Small intestine (tissue), 7 donors: ENCODE measurements at regions not wholly inside any gene's neighbourhood (a gene's known extent, or its start where the extent isn't known, plus 50 kb on each side); places are given as distances from the start of the nearest gene placed in this dataset.
A peak's percentile ranks its signal among the peaks of the same experiment; 100 is the strongest.

Experiments used
- DNase-seq, 2 donors: peaks; one replicate each; pipeline versions ENCODE4 v3.0.0 to v3.0.0-alpha.2; 2013
- FAIRE-seq: peaks from 2 replicates; lab custom pipeline; 2012; peaks lifted over from hg19 to GRCh38; lab: Jason Lieb, UNC
- H3K27ac ChIP-seq, 3 donors: one replicate each; pipeline ENCODE4 v1.5.1; 2013; ENCODE audit warnings: low read length in 2 of 3, mild to moderate bottlenecking in 2 of 3, control low read depth in 1 of 3, inconsistent platforms in 1 of 3, low read depth in 1 of 3, moderate library complexity in 1 of 3
- H3K27me3 ChIP-seq, 3 donors: one replicate each; pipeline ENCODE4 v1.6.1; 2013; ENCODE audit warnings: low read length in 3 of 3, inconsistent platforms in 1 of 3; ENCODE audit not compliant: control insufficient read depth in 3 of 3, insufficient read depth in 3 of 3
- H3K36me3 ChIP-seq, 3 donors: one replicate each; pipeline ENCODE4 v1.6.1; 2013; ENCODE audit warnings: low read length in 3 of 3, inconsistent platforms in 1 of 3, low read depth in 1 of 3, mild to moderate bottlenecking in 1 of 3, moderate library complexity in 1 of 3; ENCODE audit not compliant: control insufficient read depth in 3 of 3, insufficient read depth in 2 of 3
- H3K4me1 ChIP-seq, 3 donors: one replicate each; pipeline ENCODE4 v1.6.1; 2013; ENCODE audit warnings: low read length in 2 of 3, inconsistent platforms in 1 of 3, low read depth in 1 of 3, mild to moderate bottlenecking in 1 of 3, moderate library complexity in 1 of 3; ENCODE audit not compliant: control insufficient read depth in 3 of 3, insufficient read depth in 2 of 3
- H3K4me3 ChIP-seq, 3 donors: one replicate each; pipeline ENCODE4 v1.5.1; 2013; ENCODE audit warnings: low read length in 3 of 3, control low read depth in 1 of 3, inconsistent platforms in 1 of 3, low read depth in 1 of 3, mild to moderate bottlenecking in 1 of 3, moderate library complexity in 1 of 3
- H3K9me3 ChIP-seq, 2 donors: one replicate each; pipeline ENCODE4 v1.6.1; 2013; ENCODE audit warnings: low read depth in 1 of 2, low read length in 1 of 2; ENCODE audit not compliant: control insufficient read depth in 2 of 2, insufficient read depth in 1 of 2
- WGBS, 3 donors: extraction: QIAGEN DNeasy Blood & Tissue Kit; methylation state at CpG; one replicate each; pipeline ENCODE4 v1.1.7; 2013; 5-methylcytosine and 5-hydroxymethylcytosine counted together
- donor health status: healthy with polysubstance abuse.
- donor health status: control.
- donor health status: control.
- donor health status: Bipolar disorder and iron deficiency.
- donor health status: healthy.

DNA sequence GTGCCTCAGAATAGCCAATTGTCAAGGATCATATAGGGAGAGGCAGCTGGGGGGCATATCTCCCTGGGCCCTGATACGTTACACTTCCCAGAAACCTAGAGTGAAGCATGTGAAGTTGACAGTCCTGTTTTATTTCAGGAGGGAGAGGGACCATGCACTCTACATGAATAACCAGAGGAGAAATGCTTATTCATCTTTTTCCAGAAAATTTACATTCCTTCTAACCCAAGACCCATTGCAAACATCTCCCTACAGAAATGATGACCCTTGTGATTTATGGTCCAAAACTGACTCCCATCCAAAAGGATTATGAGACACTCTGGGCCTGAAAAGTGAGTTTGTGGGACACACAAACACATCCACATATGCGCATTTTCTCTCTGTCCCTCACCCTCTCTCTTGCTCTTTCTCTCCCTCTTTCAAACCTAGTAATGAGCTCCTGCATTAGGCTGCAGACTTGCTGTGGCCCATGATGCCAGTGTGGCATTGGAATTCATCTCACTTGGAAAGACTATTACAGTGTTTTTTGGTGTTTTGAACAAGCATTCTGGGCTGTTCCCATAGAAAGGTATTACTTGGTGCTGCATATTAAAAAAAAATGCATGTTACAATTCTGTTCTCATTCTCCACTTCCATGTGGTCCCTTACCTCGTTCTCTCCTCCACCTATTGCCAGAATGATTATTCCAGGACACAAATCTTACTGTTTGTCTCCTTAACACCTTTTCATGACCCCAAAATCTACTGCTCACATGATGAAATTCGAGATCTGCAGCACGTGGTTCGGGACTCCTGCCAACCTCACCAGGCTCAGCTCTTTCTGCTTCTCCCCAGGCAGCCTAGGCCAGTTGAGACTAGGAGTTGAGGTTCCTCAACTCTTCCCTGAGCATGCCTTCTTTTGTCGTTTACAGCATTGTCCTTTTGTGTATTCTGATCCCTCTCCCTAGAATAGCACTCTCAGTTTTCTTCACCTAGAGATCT lies 451.3 kb upstream of the KLF4 start:
- Histone ChIP-seq H3K27ac (no peak overlapping the region), H3K9me3 (no peaks in the 10 kb centered on the region), H3K36me3 (no peaks in the 10 kb centered on the region), H3K4me1 (peaks cover 0 to 8% (median 0%) of the 10 kb centered on the region in 3 donors), H3K4me3 (no peak overlapping the region), H3K27me3 (no peaks in the 10 kb centered on the region)
- 68 to 73% (median 71%) methylated on average over 7 of the region's 7 CpGs for WGBS, 3 donors
- FAIRE-seq (no peak), DNase-seq (no peak)

DNA sequence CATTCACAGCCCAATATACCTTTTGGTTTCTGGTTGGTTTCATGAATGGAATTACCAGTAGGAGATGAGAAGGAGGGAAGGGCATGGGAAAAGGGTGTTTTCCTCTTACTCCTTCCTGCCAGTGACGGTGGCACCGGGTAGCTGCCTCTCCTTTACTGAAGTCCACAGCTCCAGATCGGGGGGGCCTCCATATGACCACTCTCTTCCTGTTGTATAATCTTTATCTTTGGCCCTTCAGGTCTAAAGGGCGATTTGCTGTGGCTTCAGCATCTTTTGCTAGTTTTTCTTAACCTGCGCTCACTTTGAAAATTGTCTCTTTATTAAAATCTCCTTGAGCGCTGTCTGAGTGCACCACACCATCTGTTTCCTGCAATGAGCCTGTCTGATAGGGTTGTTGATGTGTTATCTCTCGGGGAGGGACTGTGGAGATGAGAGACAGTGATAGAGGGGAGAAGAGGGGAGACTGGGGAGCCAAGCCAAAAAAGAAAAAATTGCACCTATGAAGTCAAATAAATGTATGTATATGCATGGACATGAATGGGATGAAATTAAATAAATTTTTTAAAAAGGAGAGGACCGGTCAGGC lies 449.3 kb upstream of the KLF4 start:
- H3K4me3 ChIP-seq = no peak overlapping the region
- H3K4me1 ChIP-seq = peaks cover 0 to 8% (median 0%) of the 10 kb centered on the region in 3 donors
- no peaks in the 10 kb centered on the region for H3K36me3 ChIP-seq
- 57 to 63% (median 57%) methylated on average over 8 of the region's 8 CpGs for WGBS, 3 donors
- FAIRE-seq (no peak), DNase-seq (peak in 1 of 2 donors; percentile 77)
- H3K27me3 ChIP-seq = no peaks in the 10 kb centered on the region
- no peaks in the 10 kb centered on the region for H3K9me3 ChIP-seq
- peak overlapping the region in 1 of 3 donors; percentile 14 for H3K27ac ChIP-seq

DNA sequence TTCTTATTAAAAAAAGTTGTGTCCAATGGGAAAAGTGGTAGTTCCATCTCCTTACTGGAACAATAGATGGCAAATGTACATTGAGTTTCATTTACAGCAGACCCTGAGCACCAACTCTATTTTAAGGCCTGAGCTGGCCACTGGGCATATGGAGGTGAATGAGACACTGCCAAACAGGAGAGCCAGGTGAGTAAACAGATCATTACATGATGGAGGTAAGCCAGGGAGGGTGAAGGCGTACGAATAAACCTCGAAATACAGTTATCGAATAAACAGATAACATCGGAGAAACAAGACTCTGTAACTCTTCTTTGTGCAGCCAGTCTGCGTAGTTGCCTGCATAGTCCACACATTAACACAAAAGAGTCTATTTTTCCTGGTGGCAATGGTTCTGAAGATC lies 446.4 kb upstream of the KLF4 start:
- no peak for DNase-seq
- WGBS, 3 donors = 71 to 94% (median 73%) methylated on average over 6 of the region's 6 CpGs
- Histone ChIP-seq H3K4me1 (peaks cover 0 to 16% (median 2%) of the 10 kb centered on the region in 3 donors), H3K9me3 (no peaks in the 10 kb centered on the region), H3K27ac (no peak overlapping the region), H3K4me3 (no peak overlapping the region), H3K27me3 (no peaks in the 10 kb centered on the region), H3K36me3 (no peaks in the 10 kb centered on the region)
- no peak for FAIRE-seq

DNA sequence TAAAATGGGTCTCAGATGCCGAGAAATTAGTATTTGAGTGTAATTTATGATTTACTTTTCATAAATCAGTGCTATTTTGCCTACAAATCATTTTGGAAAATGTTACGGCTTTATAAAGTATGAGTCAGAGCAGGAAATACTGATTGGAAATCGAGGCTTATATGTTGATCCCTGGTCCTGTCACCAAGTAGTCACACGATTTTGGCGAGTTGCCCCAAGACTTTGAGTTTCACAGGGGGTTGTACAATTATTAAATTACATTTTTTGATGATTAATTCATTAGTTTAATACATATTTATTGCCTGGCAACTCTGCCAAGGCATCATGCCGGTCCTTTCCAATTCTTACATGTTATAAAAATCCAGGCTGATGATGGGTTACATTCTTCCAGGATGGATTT lies 443.9 kb upstream of the KLF4 start:
- Histone ChIP-seq H3K4me3 (no peak overlapping the region), H3K36me3 (no peaks in the 10 kb centered on the region), H3K27me3 (no peaks in the 10 kb centered on the region), H3K4me1 (peaks cover 0 to 11% (median 9%) of the 10 kb centered on the region in 3 donors), H3K27ac (no peak overlapping the region), H3K9me3 (no peaks in the 10 kb centered on the region)
- DNase-seq (no peak), FAIRE-seq (no peak)
- WGBS, 3 donors = 45 to 65% (median 54%) methylated on average over 6 of the region's 6 CpGs

DNA sequence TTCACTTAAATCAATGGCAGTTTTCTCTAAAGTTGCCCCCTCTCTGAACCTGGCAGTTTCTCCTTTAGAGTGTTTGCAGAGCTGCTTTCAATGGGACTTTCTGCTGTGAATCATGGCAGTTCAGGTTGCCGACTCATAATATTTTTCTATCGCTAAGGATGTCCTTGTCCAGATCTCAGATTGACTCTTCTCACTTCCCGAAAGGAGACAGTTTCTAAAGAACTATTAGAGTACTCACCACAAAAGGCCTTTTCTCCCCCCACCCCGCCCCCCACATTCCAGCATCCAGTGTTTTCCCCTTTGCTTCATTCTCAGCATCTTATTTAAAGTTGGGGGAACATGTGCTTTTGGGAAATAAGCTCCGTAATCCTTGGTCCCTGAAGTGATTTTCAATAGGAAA lies 443.5 kb upstream of the KLF4 start:
- no peak for FAIRE-seq
- Histone ChIP-seq H3K36me3 (no peaks in the 10 kb centered on the region), H3K4me3 (no peak overlapping the region), H3K27ac (no peak overlapping the region), H3K4me1 (peaks cover 0 to 11% (median 9%) of the 10 kb centered on the region in 3 donors), H3K9me3 (no peaks in the 10 kb centered on the region), H3K27me3 (no peaks in the 10 kb centered on the region)
- no peak for DNase-seq
- WGBS, 3 donors = 90 to 91% (median 90%) methylated on average over 5 of the region's 5 CpGs

DNA sequence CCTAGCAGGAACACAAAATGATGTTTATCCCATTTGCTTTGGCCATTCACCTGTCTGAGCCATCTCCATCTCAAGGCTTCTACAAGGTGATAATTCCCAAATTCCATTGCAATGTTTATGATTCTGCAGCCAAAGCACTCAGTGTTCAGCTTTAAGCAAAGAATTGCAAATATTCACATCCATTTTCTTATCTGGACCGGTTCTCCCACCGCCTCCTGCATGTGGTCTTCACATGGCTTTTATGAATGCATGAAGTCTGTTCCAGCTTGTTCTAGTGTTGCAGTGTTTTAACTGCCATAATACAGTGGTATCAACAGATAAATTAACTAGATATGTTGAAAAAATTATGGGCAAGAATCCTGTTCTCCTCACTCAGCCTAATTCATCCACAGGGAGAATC lies 443.0 kb upstream of the KLF4 start:
- no peak overlapping the region for H3K27ac ChIP-seq
- H3K4me1 ChIP-seq = peaks cover 0 to 11% (median 9%) of the 10 kb centered on the region in 3 donors
- no peak for FAIRE-seq
- H3K9me3 ChIP-seq = no peaks in the 10 kb centered on the region
- no peak overlapping the region for H3K4me3 ChIP-seq
- H3K36me3 ChIP-seq = no peaks in the 10 kb centered on the region
- no peak for DNase-seq
- H3K27me3 ChIP-seq = no peaks in the 10 kb centered on the region
- 28 to 67% (median 57%) methylated on average over 2 of the region's 2 CpGs for WGBS, 3 donors

DNA sequence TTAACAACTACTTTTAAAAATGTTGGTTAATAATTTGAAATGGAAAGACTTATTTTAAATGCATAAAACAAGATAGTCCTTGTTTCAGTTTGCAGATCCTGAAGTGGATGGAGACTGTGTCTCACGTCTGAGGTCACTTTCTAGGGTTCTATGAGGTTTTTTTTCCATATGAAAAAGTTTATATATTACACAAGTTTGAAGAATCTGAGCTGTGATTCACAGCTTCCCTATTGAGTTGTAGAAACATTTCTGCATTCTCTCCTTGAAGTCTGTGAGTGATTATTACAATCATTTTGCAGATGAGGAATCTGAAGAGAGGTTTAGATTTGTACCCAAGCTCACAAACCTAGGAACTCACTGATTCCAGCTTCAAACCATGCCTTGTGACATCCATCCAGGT lies 442.5 kb upstream of the KLF4 start:
- Histone ChIP-seq H3K4me3 (no peak overlapping the region), H3K27me3 (no peaks in the 10 kb centered on the region), H3K27ac (no peak overlapping the region), H3K9me3 (no peaks in the 10 kb centered on the region), H3K36me3 (no peaks in the 10 kb centered on the region), H3K4me1 (peaks cover 0 to 11% (median 9%) of the 10 kb centered on the region in 3 donors)
- WGBS, 3 donors = 44 to 58% (median 48%) methylated on average over 1 of the region's 1 CpG
- DNase-seq (no peak), FAIRE-seq (no peak)

DNA sequence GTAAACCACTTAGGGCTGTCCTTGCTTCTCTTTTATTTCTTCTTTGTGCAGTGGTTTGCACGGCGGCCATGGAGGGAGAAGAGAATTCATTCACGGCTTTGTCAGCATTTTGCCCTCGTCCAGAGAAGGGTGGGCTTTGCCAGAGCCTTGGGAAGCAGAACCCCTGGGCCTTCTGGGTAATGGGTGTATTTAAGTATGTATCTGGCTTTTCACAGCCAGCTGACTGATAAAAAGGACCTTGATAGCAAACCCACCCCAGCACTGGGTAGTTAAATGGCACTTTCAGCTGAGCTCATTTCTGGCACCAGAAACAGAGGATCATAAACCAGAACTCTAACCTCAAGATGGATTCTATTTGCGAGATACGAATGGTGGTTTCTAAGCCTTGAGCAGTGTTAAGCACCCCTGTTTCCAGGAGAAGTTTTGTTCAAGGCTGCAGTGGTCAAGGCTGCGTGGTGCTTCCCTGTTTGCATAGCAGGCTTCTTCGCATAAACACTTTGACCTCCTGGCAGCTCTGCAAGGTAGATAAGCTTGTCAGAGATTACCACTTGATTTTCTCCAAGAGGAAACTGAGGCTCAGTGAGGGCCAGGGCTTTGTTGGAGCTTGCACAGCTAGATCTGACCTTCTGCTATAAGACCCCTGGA lies 441.6 kb upstream of the KLF4 start:
- Histone ChIP-seq H3K36me3 (no peaks in the 10 kb centered on the region), H3K27ac (no peak overlapping the region), H3K27me3 (no peaks in the 10 kb centered on the region), H3K4me3 (no peak overlapping the region), H3K9me3 (no peaks in the 10 kb centered on the region), H3K4me1 (peaks cover 0 to 11% (median 9%) of the 10 kb centered on the region in 3 donors)
- DNase-seq (peak; percentile 32 to 52), FAIRE-seq (no peak)
- 47 to 76% (median 49%) methylated on average over 8 of the region's 8 CpGs for whole genome bisulfite sequencing, 3 donors
